Activated T-helper 1 cell treated with Interleukin-2 at 50 U/mL for 16 hours (primary cell): ENCODE measurements at regions not wholly inside any gene's neighbourhood (a gene's known extent, or its start where the extent isn't known, plus 50 kb on each side); places are given as distances from the start of the nearest gene placed in this dataset.

Experiments
- DNase-seq: peaks from one replicate; pipeline ENCODE4 v3.0.0-alpha.2; 2020; ENCODE audit warnings: low read depth

DNA sequence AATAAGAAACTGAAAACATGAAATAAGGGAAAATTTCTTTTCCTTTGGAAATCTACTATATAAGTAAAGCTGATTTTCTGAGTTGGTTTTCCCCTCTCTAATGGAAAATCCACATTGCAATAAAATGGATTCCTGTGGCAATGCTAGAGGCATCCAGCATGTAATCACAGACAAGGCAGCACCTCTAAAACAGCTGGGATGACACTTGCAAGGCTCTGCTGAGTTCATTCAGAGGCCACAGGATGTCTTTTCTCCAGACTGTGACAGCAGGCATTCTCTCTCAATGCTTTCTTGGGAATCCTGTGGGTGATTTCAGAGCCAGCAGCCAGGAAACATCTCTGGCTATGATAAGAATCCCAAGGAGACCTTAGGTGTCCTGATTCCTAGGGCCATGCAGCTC is 201.3 kb upstream of the BLID start:
- no peak for DNase-seq

DNA sequence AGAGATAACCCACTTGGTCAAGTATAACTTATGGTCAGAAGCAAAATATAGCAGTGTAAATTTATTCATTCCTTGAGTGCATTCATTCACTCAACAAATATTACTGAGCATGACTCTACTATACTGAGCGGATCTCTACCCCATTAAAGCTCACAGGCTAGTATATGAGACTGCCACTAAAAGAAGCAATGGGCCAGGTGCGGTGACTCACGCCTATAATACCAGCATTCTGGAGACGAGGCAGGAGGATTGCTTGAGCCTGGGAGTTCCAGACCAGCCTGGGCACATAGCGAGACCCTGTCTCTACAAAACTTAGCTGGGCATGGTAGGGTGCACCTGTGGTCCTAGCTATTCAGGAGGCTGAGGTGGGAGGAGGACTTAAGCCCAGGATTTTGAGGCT is 197.6 kb upstream of the BLID start:
- no peak for DNase-seq

DNA sequence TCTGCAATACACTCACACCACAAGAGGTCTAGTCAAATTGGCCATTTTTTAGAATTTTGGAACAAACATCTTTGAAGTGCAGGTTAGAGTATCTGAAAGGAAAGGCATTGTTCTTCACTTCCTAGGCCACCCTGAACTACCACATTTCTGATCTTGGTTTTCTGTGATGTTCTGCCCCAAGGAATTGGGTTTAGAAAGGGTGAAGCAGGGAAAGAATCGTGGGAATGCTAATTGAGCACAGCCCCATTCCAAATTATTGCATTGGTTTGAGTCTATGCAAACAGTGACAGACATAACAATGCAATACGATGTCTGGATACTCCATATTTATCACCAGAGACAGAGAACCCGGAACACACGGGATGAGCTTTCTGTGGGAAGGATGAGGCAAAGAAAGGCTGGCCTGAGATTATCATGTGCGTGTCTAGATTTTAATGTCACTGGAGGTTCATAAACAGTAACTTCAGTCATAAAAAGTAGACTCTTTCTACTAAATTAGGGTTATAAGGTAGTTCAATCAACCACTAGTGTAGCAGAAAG is 195.3 kb upstream of the BLID start:
- no peak for DNase-seq

DNA sequence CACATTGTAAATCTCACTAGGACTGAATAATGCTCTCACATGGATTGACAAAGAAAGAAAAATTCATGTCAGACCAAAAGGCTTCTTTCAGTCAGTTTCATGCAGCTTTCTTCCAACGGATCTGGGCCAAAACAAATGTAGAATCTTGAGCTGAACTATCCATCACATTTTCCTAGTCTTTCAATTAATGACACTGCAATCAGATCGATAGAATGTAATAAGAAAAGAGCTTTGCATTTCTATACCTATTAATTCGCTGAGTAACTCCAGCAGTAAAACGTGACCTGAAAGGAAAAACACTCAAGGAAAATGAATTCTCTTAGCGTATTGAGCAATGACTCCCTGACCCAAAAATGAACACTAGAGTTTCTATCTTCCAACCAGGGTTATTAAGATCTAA is 194.8 kb upstream of the BLID start:
- DNase-seq, result no peak

DNA sequence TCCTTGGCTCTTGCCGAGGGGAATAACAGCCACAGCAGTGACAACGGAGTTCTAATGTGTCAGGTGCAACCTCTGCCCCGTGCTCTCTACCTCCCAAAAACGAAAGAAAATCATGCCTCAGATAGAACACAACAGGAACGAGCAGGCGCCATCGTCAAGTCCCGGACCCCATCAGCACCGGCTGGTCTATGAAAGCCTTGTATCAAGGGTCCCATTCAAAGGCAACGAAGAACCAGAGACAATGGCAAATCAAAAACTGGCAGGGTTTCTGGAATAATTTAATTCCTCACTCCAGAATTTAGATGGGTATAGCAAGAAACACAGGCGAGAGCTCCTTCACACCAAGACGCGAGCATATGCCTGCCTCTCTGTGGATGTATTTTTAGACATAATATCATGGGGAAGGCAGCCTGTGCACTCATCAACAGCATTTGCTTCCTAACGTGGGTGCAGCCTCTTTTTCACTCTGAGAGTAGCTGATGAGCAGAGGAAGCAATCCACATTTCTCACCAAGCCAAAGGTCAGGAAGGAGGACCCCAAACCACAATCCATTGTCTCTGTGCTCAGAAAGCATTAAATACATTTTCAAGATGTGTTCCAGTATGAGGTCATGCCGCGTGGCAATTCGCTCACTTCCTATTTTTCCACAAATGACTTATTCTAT is 193.4 kb upstream of the BLID start:
- no peak for DNase-seq

DNA sequence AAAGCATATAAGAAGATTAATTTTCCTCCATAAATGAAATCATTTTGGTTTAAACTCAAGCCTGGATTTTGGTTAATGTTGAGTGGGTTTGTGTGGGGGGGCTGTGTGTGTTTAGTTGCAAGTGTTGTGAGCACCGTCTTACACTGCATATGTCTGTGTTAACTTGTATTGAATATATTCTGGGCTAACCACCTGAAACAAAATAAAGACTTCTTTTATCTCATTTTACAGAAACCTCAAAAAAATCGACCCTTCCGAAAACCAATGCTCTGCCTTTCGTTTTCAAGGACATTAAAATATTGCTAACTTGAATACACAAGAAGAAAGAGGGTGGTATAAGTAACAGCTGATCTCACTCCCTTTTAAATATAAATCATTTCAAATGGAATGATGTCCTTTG is 192.2 kb upstream of the BLID start:
- no peak for DNase-seq

DNA sequence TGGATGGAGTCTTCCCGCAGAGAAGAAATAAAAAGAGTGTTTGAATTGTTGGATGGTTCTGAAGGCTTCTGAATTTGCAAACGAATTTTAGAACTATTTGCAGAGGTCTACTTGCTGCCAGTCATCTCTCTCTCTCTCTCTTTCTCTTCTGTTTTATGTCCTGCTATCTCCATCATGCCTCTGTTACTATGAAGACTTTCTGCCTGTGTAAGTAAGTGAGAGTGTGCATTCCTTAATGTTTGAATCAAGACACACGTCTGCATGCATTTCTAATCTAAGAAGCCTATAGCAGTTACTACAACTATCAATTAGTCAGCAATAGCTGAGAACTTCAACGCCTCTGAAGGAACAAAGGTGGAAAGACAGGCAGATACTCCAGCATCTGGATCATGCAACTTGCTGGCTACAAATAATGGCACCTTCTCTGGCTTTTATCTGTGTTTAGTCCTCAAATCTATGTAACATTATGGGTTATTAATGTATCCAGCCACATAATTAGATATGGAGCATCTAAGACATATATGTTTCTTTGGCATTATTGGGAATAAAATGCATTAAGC is 191.5 kb upstream of the BLID start:
- no peak for DNase-seq

DNA sequence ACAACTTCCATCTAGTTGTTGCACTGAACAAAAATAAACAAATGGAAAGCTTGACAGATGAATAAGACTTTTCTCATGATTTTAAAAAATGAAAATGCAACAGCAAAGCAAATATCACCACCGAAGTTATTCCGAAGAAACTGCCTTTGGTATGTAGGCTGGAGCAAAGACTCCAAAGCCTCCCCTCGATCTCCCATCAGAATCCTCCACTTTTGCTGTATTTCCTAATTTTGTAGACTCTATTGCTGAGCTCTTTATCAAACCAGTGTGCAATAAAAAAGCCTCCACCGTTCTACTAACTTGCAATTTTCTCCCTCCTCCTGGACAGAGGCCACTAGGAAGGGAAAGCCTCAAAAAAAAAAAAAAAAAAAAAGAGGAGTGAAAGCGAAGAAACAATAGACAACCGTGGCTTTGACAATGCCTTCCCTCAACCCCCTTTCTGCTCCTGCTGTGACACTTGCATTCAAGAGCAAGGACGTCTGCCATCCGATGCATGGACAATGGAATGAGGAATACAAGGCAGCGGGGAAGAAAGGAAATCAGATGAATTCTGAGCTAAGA is 190.9 kb upstream of the BLID start:
- no peak for DNase-seq

DNA sequence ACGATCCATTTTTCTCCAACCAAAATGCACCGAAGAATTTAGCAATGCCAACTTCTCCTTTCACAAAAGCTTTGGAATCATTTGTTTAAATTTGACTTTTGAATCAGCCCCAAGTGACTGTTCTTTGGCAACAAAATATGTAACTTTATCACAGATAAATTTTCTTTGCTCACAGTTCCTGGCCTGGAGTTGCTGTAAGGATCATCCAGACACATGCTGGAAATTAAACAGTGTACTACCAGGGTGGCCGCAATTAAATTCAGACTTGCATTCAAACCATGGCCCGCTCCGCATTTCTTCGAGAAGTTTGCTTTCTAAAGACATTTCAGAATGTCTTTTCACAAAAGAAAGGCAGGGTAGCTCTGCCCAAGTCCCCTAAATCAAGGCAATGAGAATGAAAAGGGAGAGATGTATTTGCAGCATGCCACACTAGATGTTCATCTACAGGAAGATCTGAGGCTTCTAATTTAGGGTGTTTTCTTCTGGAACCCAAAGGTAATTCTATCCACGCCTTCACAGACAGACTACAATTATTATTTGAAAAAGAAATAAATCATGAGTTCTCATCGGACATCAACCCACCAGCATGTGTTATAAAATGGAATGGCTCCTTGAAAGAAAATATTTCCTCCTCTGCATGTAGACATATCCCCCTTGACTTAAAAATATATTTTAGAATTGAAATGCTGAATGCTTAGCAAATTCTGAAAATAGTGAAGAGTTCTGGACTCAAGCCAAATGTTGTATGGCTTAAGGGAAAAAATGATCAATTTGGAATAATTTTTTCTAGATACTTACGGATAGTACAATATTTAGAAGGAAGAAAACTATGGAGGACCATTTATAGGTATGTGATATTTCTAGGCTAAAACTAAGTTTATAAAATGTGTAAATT is 189.7 kb upstream of the BLID start:
- DNase-seq, result no peak

DNA sequence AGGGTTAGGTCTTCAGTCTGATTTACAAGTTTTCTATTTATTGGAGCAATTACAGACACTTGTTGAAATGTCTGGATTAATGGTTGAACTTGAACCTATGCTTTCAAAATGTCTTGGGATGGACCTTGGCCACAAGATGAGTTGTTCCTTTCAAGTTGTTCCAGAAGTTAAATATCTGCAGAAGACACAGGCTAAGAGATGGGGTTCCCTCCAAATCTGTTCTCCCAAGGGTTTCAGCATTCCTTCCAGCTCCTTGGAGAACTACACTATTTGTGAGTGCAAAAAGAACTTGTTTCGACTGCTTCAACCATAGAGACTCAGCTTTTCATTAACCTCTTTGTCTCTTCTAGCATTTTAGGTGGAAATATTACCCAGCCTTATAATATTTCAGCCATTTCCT is 189.0 kb upstream of the BLID start:
- no peak for DNase-seq

DNA sequence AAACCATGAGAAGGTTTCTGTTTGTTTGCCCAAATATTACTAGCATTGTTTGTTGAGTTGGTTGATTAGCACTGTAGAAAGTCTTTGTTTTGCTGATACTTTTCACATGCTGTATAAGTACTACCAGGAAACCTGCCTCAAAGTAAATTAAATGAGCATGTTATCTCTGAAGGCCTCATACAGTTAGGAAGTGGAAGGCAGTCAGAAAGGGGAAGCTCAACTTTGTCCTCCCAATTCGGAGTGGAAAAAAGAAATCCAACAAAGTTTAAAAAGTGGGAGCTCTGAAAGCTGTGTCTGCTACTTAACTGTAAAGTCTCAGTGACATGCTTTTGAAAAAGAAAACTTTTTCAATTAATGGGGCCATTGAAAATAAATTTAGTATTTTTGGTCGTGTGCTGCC is 188.3 kb upstream of the BLID start:
- no peak for DNase-seq

DNA sequence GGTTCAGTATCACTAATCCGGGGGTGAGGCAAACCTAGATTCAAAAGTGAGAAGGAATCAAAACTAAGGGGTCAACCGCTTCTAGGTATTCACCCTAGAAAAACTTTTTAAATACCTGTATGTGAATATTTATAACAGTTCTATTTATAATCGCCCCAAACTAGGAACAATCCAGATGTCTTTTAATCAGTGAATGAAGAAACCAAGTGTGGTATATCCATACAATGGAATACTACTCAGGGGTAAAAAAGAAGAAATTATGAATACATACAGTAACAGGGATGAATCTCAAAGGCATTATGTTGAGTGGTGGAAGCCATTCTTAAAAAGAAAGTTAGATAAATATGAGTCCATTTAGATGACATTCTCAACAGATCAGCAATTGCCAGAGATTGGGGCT is 178.0 kb upstream of the BLID start:
- no peak for DNase-seq

DNA sequence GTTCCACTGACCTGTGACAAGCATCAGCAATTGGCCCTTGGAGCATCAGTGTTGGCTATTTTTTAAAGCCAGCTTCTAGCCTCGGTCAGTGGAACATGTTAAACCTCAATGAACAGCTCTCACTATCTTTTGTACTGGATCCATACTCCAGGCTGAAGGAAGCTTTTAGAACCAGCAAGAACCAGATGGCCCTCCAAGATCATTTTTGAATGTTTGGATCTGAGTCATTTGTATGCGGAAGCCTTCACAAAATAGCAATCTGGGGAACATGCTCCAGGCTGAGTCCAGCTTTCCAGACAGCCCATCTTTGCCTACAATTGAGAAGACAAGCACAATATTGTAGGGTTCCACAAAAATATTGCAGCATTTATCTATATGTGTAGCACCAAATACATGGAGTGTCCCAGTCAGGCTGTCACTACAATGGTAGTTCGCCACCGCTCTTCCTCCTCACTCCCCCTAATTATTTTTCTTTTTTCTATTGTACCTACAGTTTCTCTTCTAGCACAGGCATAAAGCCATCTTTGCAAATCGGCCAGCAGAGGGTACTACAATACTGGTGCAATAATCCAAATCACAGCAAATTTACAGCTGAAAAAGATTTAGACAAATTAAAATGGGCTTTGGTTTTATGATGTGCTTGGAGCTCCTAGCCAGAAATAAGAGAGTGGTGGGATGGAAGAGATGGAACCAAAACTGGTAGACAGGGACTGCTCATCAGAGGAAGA is 177.4 kb upstream of the BLID start:
- DNase-seq, result no peak

DNA sequence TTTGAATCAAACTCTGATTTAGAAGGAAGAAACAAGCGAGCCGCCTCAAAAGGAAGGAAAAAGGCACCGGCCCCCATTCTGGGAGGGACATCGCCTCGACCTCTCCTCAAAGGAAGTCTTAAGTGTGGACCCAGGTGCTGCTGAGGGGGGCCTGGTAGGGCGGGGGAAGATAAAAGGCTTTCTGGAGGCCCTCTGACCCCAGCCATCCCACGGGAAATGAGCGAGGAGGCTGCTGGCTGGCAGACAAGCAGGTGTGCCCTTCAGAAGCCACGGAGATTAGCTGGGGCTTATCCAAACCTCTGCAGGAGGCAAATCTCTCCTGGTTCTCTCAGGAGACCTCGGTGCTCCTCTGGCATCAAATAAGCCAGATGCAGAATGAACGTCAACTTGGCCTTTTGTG is 171.4 kb upstream of the BLID start:
- DNase-seq, result no peak

DNA sequence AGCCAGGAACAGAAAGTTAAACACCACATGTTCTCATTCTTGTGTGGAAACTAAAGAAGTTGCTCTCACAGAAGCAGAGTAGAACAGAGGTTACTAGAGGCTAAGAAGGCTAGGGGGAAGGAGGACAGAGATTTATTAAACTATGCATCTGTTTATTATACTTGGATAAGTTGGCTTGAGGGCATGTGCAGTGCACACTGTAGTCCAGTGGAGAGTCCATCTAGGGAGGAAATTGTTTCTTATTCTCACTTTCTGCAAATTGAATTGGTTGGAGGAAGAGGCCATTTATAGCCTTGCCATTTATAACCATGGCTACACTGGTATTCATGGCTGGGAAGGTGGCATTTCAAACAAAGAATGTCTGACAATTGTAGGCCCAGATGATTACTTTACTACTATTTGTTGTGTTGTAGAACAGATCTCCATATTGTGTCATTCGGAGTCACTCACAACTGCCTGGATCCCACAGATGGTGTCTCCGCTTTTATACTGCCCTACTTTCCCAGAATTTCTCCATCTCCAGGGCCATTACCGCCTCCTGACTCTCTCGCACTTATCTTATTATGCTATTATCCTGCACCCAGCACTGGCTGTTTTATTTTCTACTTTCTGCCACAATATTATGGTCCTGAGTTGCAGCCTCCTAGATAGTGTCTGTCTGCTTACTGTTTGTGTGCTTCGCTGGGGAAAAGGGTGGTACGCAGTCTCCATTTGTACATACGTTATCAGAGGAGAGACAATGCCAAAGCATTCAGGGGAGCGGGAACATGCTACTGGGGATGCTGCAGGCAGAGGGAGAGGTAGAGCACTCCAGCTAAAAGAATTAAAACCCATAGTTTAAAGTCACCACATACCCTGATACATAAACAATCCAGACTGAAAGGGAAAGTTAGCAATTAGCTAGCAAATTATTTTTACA is 169.3 kb upstream of the BLID start:
- DNase-seq, result no peak

DNA sequence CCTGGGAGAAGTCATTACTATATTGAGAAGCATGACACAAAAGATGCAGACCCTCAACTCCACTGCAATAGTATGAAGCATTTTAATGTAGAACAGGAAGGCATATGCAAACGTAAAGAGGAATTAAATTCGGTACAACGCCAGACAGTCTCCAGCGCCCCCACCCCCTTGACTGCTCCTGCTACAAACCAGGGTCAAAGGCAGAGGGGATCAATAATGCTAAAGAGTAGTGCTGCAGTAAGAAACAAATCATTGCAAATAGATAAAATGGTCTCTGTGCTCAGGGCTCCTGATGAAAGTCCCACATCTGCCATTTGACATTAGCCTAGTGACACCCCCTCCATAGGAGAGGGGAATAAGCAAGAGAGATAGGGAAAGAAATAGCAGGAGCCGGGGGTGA is 164.9 kb upstream of the BLID start:
- DNase-seq, result no peak

DNA sequence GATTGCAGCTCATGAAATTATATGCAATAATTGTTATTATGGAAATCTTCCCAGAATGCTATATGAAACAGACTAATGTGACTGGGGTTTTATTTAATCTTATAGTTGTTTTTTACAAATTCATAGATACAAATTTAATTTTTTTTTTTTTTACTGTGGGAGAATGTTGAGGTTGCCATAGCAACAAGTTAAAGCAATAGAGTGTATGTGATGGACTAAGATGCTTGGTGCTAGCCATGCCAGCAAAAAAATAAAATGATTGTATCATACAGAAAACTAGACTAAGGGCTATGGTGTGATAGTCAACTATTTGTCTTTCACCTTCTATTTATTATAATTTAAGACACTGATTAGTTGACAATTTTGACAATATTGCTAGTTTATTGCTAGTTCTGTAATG is 163.2 kb upstream of the BLID start:
- DNase-seq, result no peak

DNA sequence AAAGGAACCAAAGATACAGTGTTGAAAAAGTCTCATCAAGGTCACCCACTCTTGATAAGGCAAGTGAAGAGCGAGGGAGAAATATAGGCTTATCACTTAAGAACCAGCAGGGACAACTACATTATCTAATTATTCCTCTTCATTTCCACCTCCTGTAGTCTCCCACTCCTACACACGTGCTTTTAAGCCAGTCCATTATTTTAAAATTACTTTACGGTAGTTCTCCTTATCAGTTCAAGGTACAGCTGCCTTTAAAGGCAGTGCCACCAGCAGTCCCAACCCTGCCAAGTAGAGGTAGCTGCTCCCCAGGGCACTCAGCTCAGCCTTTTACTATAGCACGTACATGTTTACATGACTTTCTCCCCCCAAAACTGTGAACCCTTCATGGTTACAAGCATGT is 161.5 kb upstream of the BLID start:
- no peak for DNase-seq

DNA sequence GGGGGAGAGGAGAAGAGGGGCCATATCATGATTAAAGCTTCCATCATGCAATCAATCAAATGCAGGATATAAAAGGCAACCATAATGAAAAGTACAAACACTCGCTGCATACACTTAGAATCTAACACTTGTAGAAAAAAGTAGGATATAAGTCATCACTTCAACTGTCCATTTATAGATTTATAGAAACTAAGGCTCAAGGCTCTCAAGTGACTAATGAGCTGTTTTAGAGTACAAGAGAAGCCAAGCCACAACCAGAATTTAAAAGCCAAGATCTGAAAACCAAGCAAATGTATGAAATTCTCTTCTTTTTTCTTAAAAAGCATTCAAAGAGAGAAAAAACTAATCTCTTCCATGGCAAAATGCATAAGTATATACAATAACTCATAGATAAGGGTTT is 160.2 kb upstream of the BLID start:
- DNase-seq, result no peak

DNA sequence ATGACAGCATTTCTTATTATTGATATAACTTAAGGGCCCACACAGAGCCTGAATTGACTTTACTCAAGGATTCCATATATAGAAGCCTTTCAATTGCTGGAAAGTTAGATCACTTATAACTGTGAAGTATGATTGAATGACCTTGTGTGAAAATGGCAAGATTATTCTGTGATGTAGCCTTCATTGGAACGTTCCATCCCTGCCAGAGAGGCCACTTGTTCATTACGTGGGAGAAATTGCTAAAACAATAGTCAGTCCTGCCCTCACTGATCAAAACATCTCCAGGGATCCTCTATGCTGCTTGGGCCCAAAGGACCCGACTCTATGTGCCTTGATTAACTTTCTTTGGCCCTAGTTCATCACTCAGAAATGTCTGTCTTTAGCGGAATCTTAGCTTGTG is 159.5 kb upstream of the BLID start:
- DNase-seq, result no peak
